GM23338 (cell line): ENCODE measurements at regions not wholly inside any gene's neighbourhood (a gene's known extent, or its start where the extent isn't known, plus 50 kb on each side); places are given as distances from the start of the nearest gene placed in this dataset.

Experiments
- ATAC-seq: fragments of 200-7000 bp; cut with Tn5 transposase; 3 replicates; pipeline ENCODE4 v1.9.1; 2020
- DNase-seq: peaks from one replicate; pipeline ENCODE4 v3.0.0-alpha.2; 2015; ENCODE audit warnings: low spot score
- H2AFZ ChIP-seq: fragments of 200-600 bp; sonication (generic); 2 replicates; pipeline ENCODE4 v1.8.0; 2016; ENCODE audit warnings: antibody characterized with exemption, mild to moderate bottlenecking, moderate library complexity
- H3F3A ChIP-seq: fragments of 200-600 bp; sonication (generic); replicated peaks from 2 replicates; pipeline ENCODE4 v1.8.0; 2017; ENCODE audit warnings: antibody characterized with exemption, mixed run types, low read depth
- H3K27ac ChIP-seq: fragments of 200-600 bp; sonication (generic); 2 replicates; pipeline ENCODE4 v1.6.1; 2016; ENCODE audit warnings: low read depth
- H3K27me3 ChIP-seq: fragments of 200-600 bp; sonication (generic); 2 replicates; pipeline ENCODE4 v1.8.0; 2016; ENCODE audit warnings: mild to moderate bottlenecking, mixed run types, moderate library complexity; ENCODE audit not compliant: insufficient read depth
- H3K36me3 ChIP-seq: fragments of 200-600 bp; sonication (generic); 2 replicates; pipeline ENCODE4 v1.8.0; 2016; ENCODE audit warnings: mild to moderate bottlenecking; ENCODE audit not compliant: insufficient read depth
- H3K4me1 ChIP-seq: fragments of 200-600 bp; sonication (generic); 2 replicates; pipeline ENCODE4 v1.8.0; 2016; ENCODE audit warnings: mild to moderate bottlenecking, moderate library complexity; ENCODE audit not compliant: insufficient read depth
- H3K4me2 ChIP-seq: fragments of 200-600 bp; sonication (generic); 2 replicates; pipeline ENCODE4 v1.7.1; 2017; ENCODE audit warnings: mixed run types
- H3K4me3 ChIP-seq: fragments of 200-600 bp; sonication (generic); 2 replicates; pipeline ENCODE4 v1.6.1; 2016; ENCODE audit warnings: mixed run types
- H3K79me2 ChIP-seq: fragments of 200-600 bp; sonication (generic); replicated peaks from 2 replicates; pipeline ENCODE4 v1.8.0; 2017; ENCODE audit warnings: mild to moderate bottlenecking; ENCODE audit not compliant: insufficient read depth
- H3K9me2 ChIP-seq: fragments of 200-600 bp; sonication (generic); 2 replicates; pipeline ENCODE4 v1.8.0; 2017; ENCODE audit not compliant: insufficient read depth
- H4K20me1 ChIP-seq: fragments of 200-600 bp; sonication (generic); replicated peaks from 2 replicates; pipeline ENCODE4 v1.8.0; 2017; ENCODE audit warnings: mild to moderate bottlenecking; ENCODE audit not compliant: insufficient read depth
- H3K27ac Mint-ChIP-seq: 2 replicates; pipeline ENCODE4 v1.8.0; 2020; ENCODE audit warnings: inconsistent platforms, mild to moderate bottlenecking, moderate library complexity, mixed read lengths
- H3K27me3 Mint-ChIP-seq: 3 replicates; pipeline ENCODE4 v1.8.0; 2022; ENCODE audit warnings: low read depth, mild to moderate bottlenecking, moderate library complexity, mixed read lengths, inconsistent platforms; ENCODE audit not compliant: insufficient read depth, poor library complexity
- H3K36me3 Mint-ChIP-seq: 3 replicates; pipeline ENCODE4 v1.8.0; 2021; ENCODE audit warnings: low read depth, mild to moderate bottlenecking, inconsistent platforms, moderate library complexity, mixed read lengths
- H3K4me1 Mint-ChIP-seq: 3 replicates; pipeline ENCODE4 v1.8.0; 2020; ENCODE audit warnings: mild to moderate bottlenecking, inconsistent platforms, mixed read lengths
- H3K4me3 Mint-ChIP-seq: 3 replicates; pipeline ENCODE4 v1.8.0; 2021; ENCODE audit warnings: moderate library complexity, mild to moderate bottlenecking, inconsistent platforms, mixed read lengths
- H3K9me3 Mint-ChIP-seq: 3 replicates; pipeline ENCODE4 v1.8.0; 2020; ENCODE audit warnings: moderate library complexity, mild to moderate bottlenecking, inconsistent platforms, mixed read lengths
- CTCF ChIP-seq, 2 experiments: fragments of 200-600 bp in 1 of 2; sonication (generic) in 1 of 2; conservative IDR thresholded peaks; 2 replicates each; pipeline versions ENCODE4 v1.5.1 to v1.6.1; 2016 to 2017; ENCODE audit warnings: antibody characterized with exemption in 2 of 2, low read depth in 2 of 2, mild to moderate bottlenecking in 2 of 2, moderate library complexity in 1 of 2
- ETS1 ChIP-seq: IDR thresholded peaks from 2 replicates; pipeline ENCODE4 v1.6.1; 2016; ENCODE audit warnings: antibody characterized with exemption
- EZH2 ChIP-seq: fragments of 200-600 bp; sonication (generic); IDR thresholded peaks from one replicate; pipeline ENCODE4 v1.8.0; 2017; ENCODE audit warnings: antibody characterized with exemption, mild to moderate bottlenecking, low read depth; ENCODE audit not compliant: unreplicated experiment
- EZH2phosphoT487 ChIP-seq: fragments of 200-600 bp; sonication (generic); IDR thresholded peaks from one replicate; pipeline ENCODE4 v1.8.1; 2018; ENCODE audit warnings: antibody characterized with exemption; ENCODE audit not compliant: unreplicated experiment
- JUNB ChIP-seq: IDR thresholded peaks from one replicate; pipeline ENCODE4 v1.6.1; 2016; ENCODE audit warnings: antibody characterized with exemption; ENCODE audit not compliant: unreplicated experiment
- NANOG ChIP-seq: IDR thresholded peaks from 2 replicates; pipeline ENCODE4 v1.6.1; 2016; ENCODE audit warnings: antibody characterized with exemption, borderline replicate concordance
- POLR2AphosphoS5 ChIP-seq: IDR thresholded peaks from 2 replicates; pipeline ENCODE4 v1.6.1; 2016; ENCODE audit warnings: antibody characterized with exemption, low read depth
- STAT1 ChIP-seq: IDR thresholded peaks from one replicate; pipeline ENCODE4 v1.6.1; 2016; ENCODE audit warnings: antibody characterized with exemption; ENCODE audit not compliant: unreplicated experiment
- ZNF114 ChIP-seq: fragments of 250-450 bp; sonication (Bioruptor Pico); IDR thresholded peaks from 2 replicates; pipeline ENCODE4 v1.5.0; 2020; ENCODE audit warnings: mild to moderate bottlenecking, moderate library complexity
- ZNF331 ChIP-seq: fragments of 250-450 bp; sonication (Bioruptor Pico); IDR thresholded peaks from 2 replicates; pipeline ENCODE4 v1.5.0; 2020; ENCODE audit warnings: low read depth, mild to moderate bottlenecking, moderate library complexity
- ZNF462 ChIP-seq: fragments of 250-450 bp; sonication (Bioruptor Pico); IDR thresholded peaks from 2 replicates; pipeline ENCODE4 v1.5.0; 2020; ENCODE audit warnings: mild to moderate bottlenecking, moderate library complexity

GRCh38 chr14:26741711-26742212 lies 143.9 kb upstream of the NOVA1 start (continued):
- TF ChIP-seq ETS1 (no peak), ZNF114 (CRISPR knock-in tag) (no peak), STAT1 (no peak), CTCF (conservative IDR thresholded peaks at IDR 0.05; ENCODE audit: low read depth in 2 of 2) (no peak), EZH2 (no peak), EZH2phosphoT487 (no peak), POLR2AphosphoS5 (no peak), JUNB (no peak), NANOG (no peak), ZNF331 (no peak)

GRCh38 chr14:26743284-26743683 lies 145.5 kb upstream of the NOVA1 start:
- no peak overlapping the region for H3K27ac ChIP-seq
- Mint-ChIP-seq H3K27me3 (no peaks in the 10 kb centered on the region), H3K9me3 (no peaks in the 10 kb centered on the region), H3K27ac (no peak overlapping the region), H3K4me3 (no peak overlapping the region), H3K4me1 (no peaks in the 10 kb centered on the region), H3K36me3 (no peaks in the 10 kb centered on the region)
- H3K4me2 ChIP-seq = no peak overlapping the region
- no peaks in the 10 kb centered on the region for H3K27me3 ChIP-seq
- no peak overlapping the region for H2AFZ ChIP-seq
- H3K79me2 ChIP-seq = no peaks in the 10 kb centered on the region
- no peaks in the 10 kb centered on the region for H3K36me3 ChIP-seq
- H3F3A ChIP-seq = no peaks in the 10 kb centered on the region
- no peaks in the 10 kb centered on the region for H3K4me1 ChIP-seq
- H4K20me1 ChIP-seq = no peaks in the 10 kb centered on the region
- no peak for DNase-seq
- ATAC-seq = no peak
- TF ChIP-seq JUNB (no peak), ZNF114 (CRISPR knock-in tag) (no peak), ZNF331 (no peak), POLR2AphosphoS5 (no peak), ZNF462 (no peak)
- H3K4me3 ChIP-seq = no peak overlapping the region
- no peaks in the 10 kb centered on the region for H3K9me2 ChIP-seq
